Hematopoietic multipotent progenitor cell (in vitro differentiated cells): ENCODE measurements at regions not wholly inside any gene's neighbourhood (a gene's known extent, or its start where the extent isn't known, plus 50 kb on each side); places are given as distances from the start of the nearest gene placed in this dataset.

ENCODE experiments used
- DNase-seq, 3 donors: peaks; one replicate each; pipeline ENCODE4 v3.0.0-alpha.2; 2011 to 2015; ENCODE audit warnings: low read depth in 2 of 3, low spot score in 2 of 3

GRCh38 chr15:85305050-85305449 is 75.4 kb upstream of the AKAP13 start:
- DNase-seq: no peak

GRCh38 chr15:85306946-85307686 is 73.3 kb upstream of the AKAP13 start:
- no peak for DNase-seq

GRCh38 chr15:85307687-85308045 is 72.7 kb upstream of the AKAP13 start:
- no peak for DNase-seq

- DNase-seq: no peak
Measured at GRCh38 chr15:85311647-85312046, 68.8 kb upstream of the AKAP13 start.

GRCh38 chr15:85312486-85312885 is 67.9 kb upstream of the AKAP13 start:
- DNase-seq: no peak

- DNase-seq: no peak
Measured at GRCh38 chr15:85312929-85313331, 67.5 kb upstream of the AKAP13 start.

GRCh38 chr15:85313339-85313738 is 67.1 kb upstream of the AKAP13 start:
- DNase-seq: no peak

GRCh38 chr15:85314146-85314545 is 66.3 kb upstream of the AKAP13 start:
- DNase-seq: no peak

GRCh38 chr15:85314633-85315032 is 65.8 kb upstream of the AKAP13 start:
- no peak for DNase-seq

GRCh38 chr15:85316244-85316934 is 64.0 kb upstream of the AKAP13 start:
- no peak for DNase-seq

GRCh38 chr15:85318048-85318731 is 62.2 kb upstream of the AKAP13 start:
- DNase-seq: peak in 1 of 3 donors; percentile 21

GRCh38 chr15:85318732-85319076 is 61.7 kb upstream of the AKAP13 start:
- DNase-seq: no peak

GRCh38 chr15:85324202-85324601 is 56.2 kb upstream of the AKAP13 start:
- DNase-seq: no peak

GRCh38 chr15:85325834-85326233 is 54.6 kb upstream of the AKAP13 start:
- DNase-seq: no peak

GRCh38 chr15:85326291-85326690 is 54.1 kb upstream of the AKAP13 start:
- no peak for DNase-seq

GRCh38 chr15:85327820-85328219 is 52.6 kb upstream of the AKAP13 start:
- DNase-seq: no peak

- peak in 2 of 3 donors; percentile 35 to 56 for DNase-seq
Measured at GRCh38 chr15:85329561-85330422, 50.6 kb upstream of the AKAP13 start.
